ENCODE measurements at regions not wholly inside any gene's neighbourhood (a gene's known extent, or its start where the extent isn't known, plus 50 kb on each side); places are given as distances from the start of the nearest gene placed in this dataset.

DNA sequence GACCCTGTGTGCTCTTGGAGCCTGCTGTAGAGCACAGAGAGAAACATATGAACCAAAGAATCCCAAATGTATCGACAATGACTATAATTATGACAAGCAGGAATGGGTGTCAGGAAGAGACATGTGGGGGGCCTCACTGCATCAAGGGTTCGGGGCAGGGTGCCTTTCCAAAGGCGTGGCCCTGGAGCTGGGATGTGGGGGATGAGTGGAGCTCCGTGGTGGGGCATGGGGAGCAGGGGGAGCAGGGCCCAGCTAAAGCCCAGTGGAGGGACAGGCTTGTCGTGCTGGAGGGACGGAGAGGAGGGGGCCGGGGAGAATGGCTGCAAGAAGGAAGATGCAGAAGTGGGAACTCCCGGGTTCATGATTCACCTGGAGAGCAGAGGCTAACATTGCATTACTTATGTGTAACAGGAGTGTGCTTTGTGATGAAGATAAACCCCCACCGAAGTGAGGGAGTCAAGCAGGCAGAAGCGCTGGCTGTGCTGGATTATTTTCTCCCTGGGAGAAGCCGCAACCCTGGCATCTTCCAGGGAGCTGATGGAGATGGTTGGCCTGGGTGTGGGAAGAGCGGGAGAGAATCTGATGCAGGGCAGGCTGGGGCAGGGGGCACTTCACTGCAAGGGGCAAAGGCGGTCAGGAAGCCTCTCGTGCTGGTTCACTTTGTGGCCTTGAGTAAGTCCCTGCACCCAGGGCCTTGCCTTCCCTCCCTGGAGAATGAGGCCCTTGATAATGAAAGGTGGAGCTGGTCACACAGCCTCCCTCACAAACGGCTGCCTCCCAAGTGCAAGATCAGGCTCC, 124.6 kb upstream of the RUNX3 start (continued):
- TF ChIP-seq, protein P1, sequence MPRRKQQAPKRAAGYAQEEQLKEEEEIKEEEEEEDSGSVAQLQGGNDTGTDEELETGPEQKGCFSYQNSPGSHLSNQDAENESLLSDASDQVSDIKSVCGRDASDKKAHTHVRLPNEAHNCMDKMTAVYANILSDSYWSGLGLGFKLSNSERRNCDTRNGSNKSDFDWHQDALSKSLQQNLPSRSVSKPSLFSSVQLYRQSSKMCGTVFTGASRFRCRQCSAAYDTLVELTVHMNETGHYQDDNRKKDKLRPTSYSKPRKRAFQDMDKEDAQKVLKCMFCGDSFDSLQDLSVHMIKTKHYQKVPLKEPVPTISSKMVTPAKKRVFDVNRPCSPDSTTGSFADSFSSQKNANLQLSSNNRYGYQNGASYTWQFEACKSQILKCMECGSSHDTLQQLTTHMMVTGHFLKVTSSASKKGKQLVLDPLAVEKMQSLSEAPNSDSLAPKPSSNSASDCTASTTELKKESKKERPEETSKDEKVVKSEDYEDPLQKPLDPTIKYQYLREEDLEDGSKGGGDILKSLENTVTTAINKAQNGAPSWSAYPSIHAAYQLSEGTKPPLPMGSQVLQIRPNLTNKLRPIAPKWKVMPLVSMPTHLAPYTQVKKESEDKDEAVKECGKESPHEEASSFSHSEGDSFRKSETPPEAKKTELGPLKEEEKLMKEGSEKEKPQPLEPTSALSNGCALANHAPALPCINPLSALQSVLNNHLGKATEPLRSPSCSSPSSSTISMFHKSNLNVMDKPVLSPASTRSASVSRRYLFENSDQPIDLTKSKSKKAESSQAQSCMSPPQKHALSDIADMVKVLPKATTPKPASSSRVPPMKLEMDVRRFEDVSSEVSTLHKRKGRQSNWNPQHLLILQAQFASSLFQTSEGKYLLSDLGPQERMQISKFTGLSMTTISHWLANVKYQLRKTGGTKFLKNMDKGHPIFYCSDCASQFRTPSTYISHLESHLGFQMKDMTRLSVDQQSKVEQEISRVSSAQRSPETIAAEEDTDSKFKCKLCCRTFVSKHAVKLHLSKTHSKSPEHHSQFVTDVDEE (CRISPR knock-in tag; IDR thresholded peaks at IDR 0.05), result no peak
- no peak for TF ChIP-seq ESRRG (CRISPR knock-in tag; IDR thresholded peaks at IDR 0.05)
- no peak for TF ChIP-seq TOX (CRISPR knock-in tag; IDR thresholded peaks at IDR 0.05; ENCODE audit: borderline replicate concordance)
- no peak for TF ChIP-seq ZFP30 (CRISPR knock-in tag; IDR thresholded peaks at IDR 0.05)
- no peak for TF ChIP-seq GLIS3 (CRISPR knock-in tag; IDR thresholded peaks at IDR 0.05)

DNA sequence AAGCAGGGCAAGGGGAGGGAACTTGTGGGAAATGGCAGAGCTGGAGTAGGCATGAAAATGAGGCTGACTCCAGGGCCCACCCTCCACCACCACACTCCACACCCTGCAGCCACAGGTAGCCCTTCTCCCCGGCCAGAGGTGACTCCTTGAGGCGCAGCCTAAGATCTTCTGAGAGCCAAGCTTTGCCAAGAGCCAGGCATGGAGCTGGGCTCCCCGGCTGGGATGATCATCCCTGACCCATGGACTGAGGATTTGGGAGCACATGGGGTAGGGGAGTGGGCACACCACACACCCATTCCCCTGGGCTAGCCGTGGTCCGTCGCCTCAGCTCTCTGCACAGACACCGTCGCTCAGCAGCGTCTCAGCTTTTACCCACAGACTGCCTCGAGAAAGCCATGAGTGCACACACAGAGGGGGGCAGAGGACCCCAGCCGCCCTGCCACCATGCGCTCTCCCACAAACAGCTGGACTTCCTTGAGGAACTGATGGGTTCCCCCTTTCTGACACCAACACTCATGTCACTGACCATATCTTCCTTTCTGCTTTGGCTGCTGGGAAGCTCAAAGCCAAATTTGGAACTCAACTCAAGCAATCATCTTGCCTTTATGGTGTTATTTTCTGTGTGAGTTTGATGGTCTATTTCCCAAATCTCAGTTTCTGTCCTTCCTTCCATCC, 123.6 kb upstream of the RUNX3 start:
- no peak for ATAC-seq
- no peak for TF ChIP-seq TOX (CRISPR knock-in tag; IDR thresholded peaks at IDR 0.05; ENCODE audit: borderline replicate concordance)
- no peak for TF ChIP-seq ZFP3 (CRISPR knock-in tag; IDR thresholded peaks at IDR 0.05)
- no peak for TF ChIP-seq ZFP30 (CRISPR knock-in tag; IDR thresholded peaks at IDR 0.05)

DNA sequence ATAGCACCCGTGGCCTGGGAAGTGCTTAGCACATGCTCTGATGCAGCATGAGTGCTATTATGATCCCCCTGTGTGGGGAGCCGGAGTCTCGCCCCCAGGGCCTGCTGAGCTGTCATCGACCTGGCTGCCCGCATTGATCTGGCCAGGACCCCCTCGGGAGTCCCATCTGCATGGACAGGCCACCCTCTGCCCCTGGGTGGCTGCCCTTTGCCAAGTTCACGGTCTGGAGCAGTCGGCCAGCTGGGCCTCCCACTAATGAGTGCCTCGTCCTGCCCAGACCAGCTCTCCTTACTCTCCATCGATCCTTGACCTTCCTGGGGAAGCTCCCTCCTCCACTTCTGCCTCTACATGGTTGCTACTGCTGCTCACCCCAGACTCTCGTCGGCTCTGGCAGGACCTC, 121.8 kb upstream of the RUNX3 start:
- TF ChIP-seq TOX (CRISPR knock-in tag; IDR thresholded peaks at IDR 0.05; ENCODE audit: borderline replicate concordance) (no peak), ARNTL (CRISPR knock-in tag; IDR thresholded peaks at IDR 0.05; ENCODE audit: borderline replicate concordance, low read depth) (no peak), CSDC2 (CRISPR knock-in tag; IDR thresholded peaks at IDR 0.05) (no peak), PPARA (CRISPR knock-in tag; IDR thresholded peaks at IDR 0.05; ENCODE audit: borderline replicate concordance) (no peak), GLIS3 (CRISPR knock-in tag; IDR thresholded peaks at IDR 0.05) (no peak), ZC3H10 (CRISPR knock-in tag; IDR thresholded peaks at IDR 0.05) (no peak), ZNF8 (CRISPR knock-in tag; IDR thresholded peaks at IDR 0.05) (no peak)
- TF ChIP-seq, protein P2, sequence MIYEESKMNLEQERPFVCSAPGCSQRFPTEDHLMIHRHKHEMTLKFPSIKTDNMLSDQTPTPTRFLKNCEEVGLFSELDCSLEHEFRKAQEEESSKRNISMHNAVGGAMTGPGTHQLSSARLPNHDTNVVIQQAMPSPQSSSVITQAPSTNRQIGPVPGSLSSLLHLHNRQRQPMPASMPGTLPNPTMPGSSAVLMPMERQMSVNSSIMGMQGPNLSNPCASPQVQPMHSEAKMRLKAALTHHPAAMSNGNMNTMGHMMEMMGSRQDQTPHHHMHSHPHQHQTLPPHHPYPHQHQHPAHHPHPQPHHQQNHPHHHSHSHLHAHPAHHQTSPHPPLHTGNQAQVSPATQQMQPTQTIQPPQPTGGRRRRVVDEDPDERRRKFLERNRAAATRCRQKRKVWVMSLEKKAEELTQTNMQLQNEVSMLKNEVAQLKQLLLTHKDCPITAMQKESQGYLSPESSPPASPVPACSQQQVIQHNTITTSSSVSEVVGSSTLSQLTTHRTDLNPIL (CRISPR knock-in tag; IDR thresholded peaks at IDR 0.05; ENCODE audit: low read depth), result no peak
- ATAC-seq, result no peak

DNA sequence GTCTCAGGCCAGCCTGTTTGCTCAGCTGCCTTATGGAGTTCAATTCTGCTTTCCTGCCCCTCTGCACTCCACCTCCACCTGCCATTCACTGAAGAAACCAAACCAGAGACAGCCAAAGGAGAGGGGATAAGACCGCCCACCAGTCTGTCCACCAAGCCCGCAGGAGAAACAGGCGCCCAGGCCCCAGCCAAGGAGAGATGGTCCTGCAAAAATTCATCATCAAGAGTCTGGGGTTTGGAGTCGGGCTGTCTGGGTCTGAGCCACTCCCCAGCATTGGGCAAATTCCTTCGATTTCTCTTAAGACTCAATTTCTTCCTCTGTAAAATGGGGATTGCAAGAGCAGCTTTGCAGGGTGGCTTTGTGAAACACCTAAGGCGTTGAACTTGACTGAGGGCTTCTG, 121.4 kb upstream of the RUNX3 start:
- no peak for ATAC-seq
- no peak for TF ChIP-seq CSDC2 (CRISPR knock-in tag; IDR thresholded peaks at IDR 0.05)
- no peak for TF ChIP-seq BACH2 (CRISPR knock-in tag; IDR thresholded peaks at IDR 0.05; ENCODE audit: borderline replicate concordance)
- TF ChIP-seq, protein P3, sequence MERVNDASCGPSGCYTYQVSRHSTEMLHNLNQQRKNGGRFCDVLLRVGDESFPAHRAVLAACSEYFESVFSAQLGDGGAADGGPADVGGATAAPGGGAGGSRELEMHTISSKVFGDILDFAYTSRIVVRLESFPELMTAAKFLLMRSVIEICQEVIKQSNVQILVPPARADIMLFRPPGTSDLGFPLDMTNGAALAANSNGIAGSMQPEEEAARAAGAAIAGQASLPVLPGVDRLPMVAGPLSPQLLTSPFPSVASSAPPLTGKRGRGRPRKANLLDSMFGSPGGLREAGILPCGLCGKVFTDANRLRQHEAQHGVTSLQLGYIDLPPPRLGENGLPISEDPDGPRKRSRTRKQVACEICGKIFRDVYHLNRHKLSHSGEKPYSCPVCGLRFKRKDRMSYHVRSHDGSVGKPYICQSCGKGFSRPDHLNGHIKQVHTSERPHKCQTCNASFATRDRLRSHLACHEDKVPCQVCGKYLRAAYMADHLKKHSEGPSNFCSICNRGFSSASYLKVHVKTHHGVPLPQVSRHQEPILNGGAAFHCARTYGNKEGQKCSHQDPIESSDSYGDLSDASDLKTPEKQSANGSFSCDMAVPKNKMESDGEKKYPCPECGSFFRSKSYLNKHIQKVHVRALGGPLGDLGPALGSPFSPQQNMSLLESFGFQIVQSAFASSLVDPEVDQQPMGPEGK (CRISPR knock-in tag; IDR thresholded peaks at IDR 0.05; ENCODE audit: borderline replicate concordance), result no peak
- TF ChIP-seq ZNF70 (CRISPR knock-in tag; IDR thresholded peaks at IDR 0.05), result no peak
- TF ChIP-seq, protein P4, sequence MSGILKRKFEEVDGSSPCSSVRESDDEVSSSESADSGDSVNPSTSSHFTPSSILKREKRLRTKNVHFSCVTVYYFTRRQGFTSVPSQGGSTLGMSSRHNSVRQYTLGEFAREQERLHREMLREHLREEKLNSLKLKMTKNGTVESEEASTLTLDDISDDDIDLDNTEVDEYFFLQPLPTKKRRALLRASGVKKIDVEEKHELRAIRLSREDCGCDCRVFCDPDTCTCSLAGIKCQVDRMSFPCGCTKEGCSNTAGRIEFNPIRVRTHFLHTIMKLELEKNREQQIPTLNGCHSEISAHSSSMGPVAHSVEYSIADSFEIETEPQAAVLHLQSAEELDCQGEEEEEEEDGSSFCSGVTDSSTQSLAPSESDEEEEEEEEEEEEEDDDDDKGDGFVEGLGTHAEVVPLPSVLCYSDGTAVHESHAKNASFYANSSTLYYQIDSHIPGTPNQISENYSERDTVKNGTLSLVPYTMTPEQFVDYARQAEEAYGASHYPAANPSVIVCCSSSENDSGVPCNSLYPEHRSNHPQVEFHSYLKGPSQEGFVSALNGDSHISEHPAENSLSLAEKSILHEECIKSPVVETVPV (CRISPR knock-in tag; IDR thresholded peaks at IDR 0.05), result no peak
- TF ChIP-seq ZNF8 (CRISPR knock-in tag; IDR thresholded peaks at IDR 0.05), result no peak
- TF ChIP-seq ISL1 (CRISPR knock-in tag; IDR thresholded peaks at IDR 0.05), result no peak
- no peak for TF ChIP-seq PPARA (CRISPR knock-in tag; IDR thresholded peaks at IDR 0.05; ENCODE audit: borderline replicate concordance)

DNA sequence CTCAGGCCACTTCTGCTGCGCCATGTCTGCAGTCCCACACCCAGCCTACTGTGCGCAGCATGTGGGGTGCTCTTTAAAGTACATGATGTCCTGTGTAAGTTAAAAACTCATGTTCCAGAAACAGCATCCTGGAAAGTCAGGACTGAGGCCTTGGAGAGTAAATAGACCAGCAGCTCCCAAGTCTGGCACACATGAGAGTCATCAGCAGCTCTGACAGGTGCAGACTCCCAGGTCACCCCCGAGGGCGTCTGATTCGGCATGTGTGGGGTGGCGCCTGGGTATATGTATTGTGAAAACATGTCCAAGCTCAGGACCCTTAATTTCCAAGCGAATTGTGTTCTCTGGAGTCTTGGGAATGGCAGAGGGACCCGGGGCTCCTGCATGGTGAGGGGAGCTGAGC, 120.1 kb upstream of the RUNX3 start:
- TF ChIP-seq RARB (CRISPR knock-in tag; IDR thresholded peaks at IDR 0.05) (no peak), ZC3H10 (CRISPR knock-in tag; IDR thresholded peaks at IDR 0.05) (no peak), TOX (CRISPR knock-in tag; IDR thresholded peaks at IDR 0.05; ENCODE audit: borderline replicate concordance) (no peak), ZNF70 (CRISPR knock-in tag; IDR thresholded peaks at IDR 0.05) (no peak), BACH2 (CRISPR knock-in tag; IDR thresholded peaks at IDR 0.05; ENCODE audit: borderline replicate concordance) (no peak)
- ATAC-seq, result no peak
